H7 (cell line): ENCODE measurements at regions not wholly inside any gene's neighbourhood (a gene's known extent, or its start where the extent isn't known, plus 50 kb on each side); places are given as distances from the start of the nearest gene placed in this dataset.
"Not testable (repeated sequence)": the region's sequence is repeated elsewhere in the genome, so short reads cannot be mapped to it uniquely, and the experiment has no call there.

Experiments
- DNase-seq: peaks from one replicate; pipeline ENCODE4 v3.0.0; 2012
- H3K27me3 ChIP-seq: 2 replicates; pipeline ENCODE4 v1.6.0; 2011; ENCODE audit warnings: mild to moderate bottlenecking, low read length; ENCODE audit not compliant: control insufficient read depth, insufficient read depth
- H3K36me3 ChIP-seq: replicated peaks from 2 replicates; pipeline ENCODE4 v1.5.1; 2011; ENCODE audit warnings: low read length; ENCODE audit not compliant: control insufficient read depth, insufficient read depth
- H3K4me3 ChIP-seq: 2 replicates; pipeline ENCODE4 v1.5.1; 2011; ENCODE audit warnings: low read depth, mild to moderate bottlenecking, control low read depth, low read length, moderate library complexity; ENCODE audit not compliant: insufficient read depth

DNA sequence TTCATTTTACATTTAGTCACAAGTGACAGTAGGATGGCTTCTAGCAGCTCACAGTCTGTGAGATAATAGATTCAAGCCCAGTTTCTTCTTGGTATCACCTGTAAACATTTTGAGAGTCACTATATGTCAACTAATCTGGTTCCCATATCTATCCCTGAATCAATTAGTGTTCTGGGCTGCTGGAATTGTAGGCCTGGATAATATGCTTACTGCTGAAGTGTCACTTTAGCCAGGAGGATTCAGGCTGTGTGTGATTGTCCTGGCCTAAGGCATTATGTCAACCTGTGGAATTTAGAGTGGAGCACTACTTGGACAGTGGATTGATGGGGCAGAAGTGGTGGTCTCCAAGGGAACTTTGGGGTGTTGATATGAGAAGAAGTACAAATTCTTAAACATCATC is 1071.8 kb upstream of the CITED2 start:
- no peak for DNase-seq
- H3K4me3 ChIP-seq = no peak overlapping the region

DNA sequence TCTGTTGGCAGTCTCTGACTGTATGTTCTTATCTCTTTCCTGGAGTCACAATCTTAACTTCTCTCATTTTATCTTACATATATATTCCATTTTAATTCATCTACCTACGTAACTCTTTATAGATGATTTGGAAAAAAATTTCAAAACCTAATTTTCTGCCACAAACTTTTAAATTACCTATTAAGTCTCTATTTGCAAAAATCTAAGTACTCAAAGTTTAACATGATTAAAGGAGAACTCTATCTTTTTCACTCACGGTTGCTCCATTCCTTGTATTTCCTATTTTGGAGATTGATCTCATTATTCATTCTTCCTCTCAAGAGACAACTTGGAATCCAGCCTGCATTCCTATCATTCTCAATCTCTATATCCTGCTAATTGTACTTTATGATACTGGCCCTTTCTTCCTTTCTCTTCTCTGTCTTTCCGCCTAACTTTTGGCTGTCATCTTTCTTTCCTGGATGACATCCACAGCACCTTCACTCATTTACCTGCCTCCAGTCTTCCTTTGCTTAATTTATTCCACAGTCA is 1071.1 kb upstream of the CITED2 start:
- H3K36me3 ChIP-seq = no peaks in the 10 kb centered on the region
- no peak for DNase-seq
- no peak overlapping the region for H3K4me3 ChIP-seq
- no peaks in the 10 kb centered on the region for H3K27me3 ChIP-seq

More for the DNA sequence above, 1071.8 kb upstream of the CITED2 start:
- H3K27me3 ChIP-seq = no peaks in the 10 kb centered on the region
- no peaks in the 10 kb centered on the region for H3K36me3 ChIP-seq

DNA sequence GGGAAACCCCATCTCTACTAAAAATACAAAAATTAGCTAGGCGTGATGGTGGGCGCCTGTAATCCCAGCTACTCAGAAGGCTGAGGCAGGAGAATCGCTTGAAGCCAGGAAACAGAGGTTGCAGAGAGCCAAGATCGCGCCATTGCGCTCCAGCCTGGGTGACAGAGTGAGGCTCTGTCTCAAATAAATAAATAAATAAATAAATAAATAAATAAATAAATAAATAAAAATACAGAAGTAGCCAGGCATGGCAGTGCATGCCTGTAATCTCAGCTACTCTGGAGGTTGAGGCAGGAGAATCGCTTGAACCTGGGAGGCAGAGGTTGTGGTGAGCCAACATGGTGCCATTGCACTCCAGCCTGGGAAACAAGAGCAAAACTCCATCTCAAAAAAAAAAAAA is 1068.7 kb upstream of the CITED2 start:
- DNase-seq, H3K27me3 ChIP-seq, H3K36me3 ChIP-seq, H3K4me3 ChIP-seq: not testable (repeated sequence)

DNA sequence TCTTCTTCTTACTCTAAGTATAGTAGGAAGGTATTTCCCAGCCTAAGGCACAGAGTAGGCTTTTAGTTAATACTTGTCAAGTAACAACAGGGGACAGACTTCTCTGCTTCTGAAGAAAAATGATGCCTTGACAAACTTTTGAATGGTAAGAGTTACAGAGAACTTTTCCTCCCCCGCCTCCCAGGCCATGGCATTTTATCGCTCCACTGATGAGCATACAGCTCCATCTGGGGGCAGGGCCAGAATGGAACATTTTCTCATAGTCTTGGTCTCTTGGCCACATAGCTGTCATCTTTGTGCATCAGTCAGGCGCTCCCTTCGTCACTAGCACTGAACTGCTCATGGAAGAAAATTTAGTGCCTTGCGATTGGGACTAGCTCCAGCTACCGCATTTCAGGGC is 1066.8 kb upstream of the CITED2 start:
- DNase-seq = peak; percentile 5
- Histone ChIP-seq H3K27me3 (no peaks in the 10 kb centered on the region), H3K36me3 (no peaks in the 10 kb centered on the region), H3K4me3 (no peak overlapping the region)

DNA sequence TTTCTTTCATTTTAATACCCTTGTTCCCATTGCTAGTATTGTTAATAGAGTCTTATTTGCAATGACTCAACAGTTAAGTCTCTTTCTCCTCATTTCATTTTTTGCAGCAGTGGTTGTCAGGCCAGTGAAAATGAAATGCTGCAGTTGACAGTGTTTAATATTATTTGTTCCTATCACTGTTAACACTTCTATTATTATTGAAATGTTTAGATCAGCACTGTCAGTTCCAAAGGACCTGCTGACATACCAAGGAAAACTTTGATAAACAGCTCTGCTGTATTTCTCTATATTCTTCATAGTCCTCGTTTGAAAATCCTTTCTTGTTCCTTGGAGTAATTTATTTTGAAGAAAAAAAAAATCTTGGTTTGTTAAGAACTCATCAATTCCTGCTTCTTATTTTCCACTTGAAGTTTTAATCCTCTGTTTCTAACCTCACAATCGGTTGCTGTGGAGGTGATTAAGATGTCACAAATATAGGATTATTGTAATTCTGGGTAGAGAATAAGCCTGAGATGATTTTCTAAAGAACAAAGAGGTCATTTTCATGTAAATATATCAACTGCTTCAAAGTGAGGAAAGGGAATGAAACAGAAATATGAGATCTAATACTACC is 1065.9 kb upstream of the CITED2 start:
- DNase-seq = no peak
- Histone ChIP-seq H3K4me3 (no peak overlapping the region), H3K27me3 (no peaks in the 10 kb centered on the region), H3K36me3 (no peaks in the 10 kb centered on the region)

DNA sequence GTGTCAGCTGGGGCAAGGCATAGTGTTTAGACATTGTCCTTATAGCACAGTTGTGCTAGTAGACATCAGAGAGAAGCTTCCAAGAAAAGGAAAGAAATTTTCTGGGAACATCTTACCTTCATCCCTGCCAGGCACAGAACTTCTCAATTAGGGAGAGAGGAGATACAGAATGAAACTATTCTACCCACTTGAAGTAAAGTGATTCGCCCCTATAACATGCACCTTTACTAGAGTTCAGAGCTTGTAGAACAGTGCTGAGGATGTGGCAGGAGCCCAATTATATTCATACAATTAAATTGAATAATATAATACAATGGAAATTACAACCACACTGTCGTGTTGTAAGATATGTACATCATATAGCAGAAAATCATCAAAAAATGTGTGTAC is 1063.9 kb upstream of the CITED2 start:
- no peak overlapping the region for H3K4me3 ChIP-seq
- no peak for DNase-seq
- no peaks in the 10 kb centered on the region for H3K36me3 ChIP-seq
- H3K27me3 ChIP-seq = no peaks in the 10 kb centered on the region

DNA sequence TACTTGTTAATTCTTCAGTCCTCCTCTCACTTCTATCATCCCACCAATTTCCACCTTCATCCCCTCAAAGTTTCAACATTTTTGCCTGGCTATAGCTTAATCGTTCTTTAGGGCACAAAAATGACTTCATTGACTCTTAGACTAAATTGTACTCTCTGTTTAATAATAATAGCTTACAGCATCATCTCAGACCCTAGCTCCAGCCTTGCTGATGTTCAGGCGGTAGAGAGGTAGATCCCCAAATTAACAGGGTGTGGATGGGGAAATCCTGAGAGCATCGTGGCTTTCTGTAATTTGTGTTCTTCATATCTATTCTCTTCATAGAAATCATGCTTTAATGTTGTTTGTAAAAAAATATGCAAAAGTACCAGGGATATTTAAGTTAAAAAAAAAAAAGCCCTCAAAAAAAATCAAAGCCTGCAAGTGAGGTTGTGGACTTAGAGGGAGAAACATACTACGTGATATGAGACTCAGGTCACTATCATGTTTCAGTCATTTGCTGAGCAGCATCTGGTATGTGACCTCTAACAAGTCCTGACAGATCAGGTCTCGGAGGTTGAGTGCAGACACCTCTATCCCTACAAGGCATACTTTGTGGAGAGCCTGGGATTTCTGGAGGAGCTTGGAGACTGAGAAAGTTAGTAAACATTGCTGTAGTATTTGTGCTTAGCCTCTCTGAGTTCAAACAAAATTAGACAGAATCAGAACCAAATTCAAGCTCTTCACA is 1063.3 kb upstream of the CITED2 start:
- DNase-seq = no peak
- no peaks in the 10 kb centered on the region for H3K27me3 ChIP-seq
- H3K36me3 ChIP-seq = no peaks in the 10 kb centered on the region

DNA sequence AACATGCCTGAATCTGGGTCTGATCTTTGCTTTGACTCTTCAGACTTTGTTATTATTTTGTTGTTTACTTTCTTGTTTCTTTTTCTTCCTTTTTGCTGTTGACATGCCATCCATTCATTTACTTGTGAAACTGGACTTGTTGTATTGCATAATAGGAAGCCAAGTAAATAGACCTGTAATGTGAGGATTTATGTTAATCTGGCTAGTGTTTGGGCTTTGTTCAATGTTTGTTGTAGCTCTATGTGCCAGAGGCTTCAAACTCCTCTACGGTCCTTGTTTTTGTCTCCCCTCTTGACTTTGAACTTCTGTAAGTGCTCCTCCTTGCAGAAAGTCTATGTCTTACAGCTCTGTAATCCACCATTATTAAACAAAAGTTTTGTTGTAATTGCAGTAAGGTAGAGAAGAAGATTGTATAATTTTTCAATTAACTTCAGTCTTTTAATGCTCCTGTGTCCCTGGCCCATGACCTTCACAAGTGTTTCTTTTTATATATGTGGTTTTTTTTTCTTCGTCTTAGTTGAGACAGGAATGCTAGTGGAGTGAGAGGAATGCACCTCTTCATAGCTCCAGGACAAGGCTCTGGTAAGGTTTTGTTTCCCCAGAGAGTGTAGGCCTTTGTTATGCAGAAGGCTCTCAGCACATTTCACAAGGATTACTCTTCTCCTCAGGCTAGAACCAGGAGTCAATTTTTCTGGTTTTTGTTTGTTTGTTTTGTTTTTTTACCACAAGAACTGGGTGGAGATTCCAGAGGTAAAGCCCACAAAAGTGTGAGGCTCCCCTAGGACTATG is 1061.8 kb upstream of the CITED2 start:
- H3K27me3 ChIP-seq = no peaks in the 10 kb centered on the region
- no peak overlapping the region for H3K4me3 ChIP-seq
- H3K36me3 ChIP-seq = no peaks in the 10 kb centered on the region
- DNase-seq = peak; percentile 10

More for the DNA sequence above, 1063.3 kb upstream of the CITED2 start:
- no peak overlapping the region for H3K4me3 ChIP-seq

DNA sequence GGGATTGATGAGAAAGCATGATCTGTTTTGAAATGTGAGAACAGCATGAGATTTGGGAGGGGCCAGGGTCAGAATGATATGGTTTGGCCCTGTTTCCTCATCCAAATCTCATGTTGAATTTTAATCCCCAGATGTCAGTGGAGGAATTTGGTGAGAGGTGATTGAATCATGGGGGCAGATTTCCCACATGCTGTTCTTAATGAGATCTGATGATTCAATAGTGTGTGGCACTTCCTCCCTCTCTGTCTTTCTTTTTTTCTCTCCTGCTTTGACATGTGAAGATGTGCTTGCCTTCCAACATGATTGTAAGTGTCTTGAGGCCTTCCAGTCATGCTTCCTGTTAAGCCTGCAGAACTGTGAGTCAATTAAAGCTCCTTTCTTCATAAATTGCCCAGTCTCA is 1060.3 kb upstream of the CITED2 start:
- Histone ChIP-seq H3K36me3 (no peaks in the 10 kb centered on the region), H3K27me3 (no peaks in the 10 kb centered on the region), H3K4me3 (no peak overlapping the region)
- DNase-seq = no peak

DNA sequence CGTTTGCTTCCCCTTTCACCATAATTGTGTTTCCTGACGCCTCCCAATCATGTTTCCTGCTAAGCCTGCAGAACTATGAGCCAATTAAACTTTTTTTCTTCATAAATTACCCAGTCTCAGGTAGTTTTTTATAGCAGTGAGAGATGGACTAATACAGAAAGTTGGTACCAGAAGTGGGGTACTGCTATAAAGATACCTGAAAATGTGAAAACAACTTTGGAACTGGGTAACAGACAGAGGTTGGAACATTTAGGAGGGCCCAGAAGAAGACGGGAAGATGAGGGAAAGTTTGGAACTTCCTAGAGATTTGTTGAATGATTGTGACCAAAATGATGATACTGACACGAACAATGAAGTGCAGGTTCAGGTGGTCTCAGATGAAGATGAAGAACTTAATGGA is 1058.6 kb upstream of the CITED2 start:
- no peak for DNase-seq

DNA sequence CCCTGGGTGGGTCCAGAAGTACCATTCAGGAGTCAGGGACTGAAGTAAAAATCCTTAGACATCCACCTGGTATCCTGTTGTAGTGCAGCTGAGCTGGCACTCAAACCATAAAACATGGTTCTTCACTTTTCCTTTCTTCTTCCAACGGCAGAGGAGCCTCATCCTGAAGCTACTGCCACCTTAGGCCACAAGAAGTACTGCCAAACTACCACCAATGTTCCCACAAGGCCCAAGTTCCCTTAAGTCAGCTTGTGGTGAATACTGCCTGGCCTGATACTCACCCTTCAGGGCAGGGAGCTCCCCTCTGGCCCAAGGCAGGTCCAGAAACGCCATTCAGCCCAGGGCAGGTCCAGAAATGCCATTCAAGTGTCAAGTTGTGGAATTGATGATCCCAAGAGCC is 1053.4 kb upstream of the CITED2 start:
- DNase-seq = no peak
- Histone ChIP-seq H3K36me3 (no peaks in the 10 kb centered on the region), H3K4me3 (no peak overlapping the region), H3K27me3 (no peaks in the 10 kb centered on the region)

More for the DNA sequence above, 1058.6 kb upstream of the CITED2 start:
- Histone ChIP-seq H3K36me3 (no peaks in the 10 kb centered on the region), H3K27me3 (no peaks in the 10 kb centered on the region), H3K4me3 (no peak overlapping the region)

DNA sequence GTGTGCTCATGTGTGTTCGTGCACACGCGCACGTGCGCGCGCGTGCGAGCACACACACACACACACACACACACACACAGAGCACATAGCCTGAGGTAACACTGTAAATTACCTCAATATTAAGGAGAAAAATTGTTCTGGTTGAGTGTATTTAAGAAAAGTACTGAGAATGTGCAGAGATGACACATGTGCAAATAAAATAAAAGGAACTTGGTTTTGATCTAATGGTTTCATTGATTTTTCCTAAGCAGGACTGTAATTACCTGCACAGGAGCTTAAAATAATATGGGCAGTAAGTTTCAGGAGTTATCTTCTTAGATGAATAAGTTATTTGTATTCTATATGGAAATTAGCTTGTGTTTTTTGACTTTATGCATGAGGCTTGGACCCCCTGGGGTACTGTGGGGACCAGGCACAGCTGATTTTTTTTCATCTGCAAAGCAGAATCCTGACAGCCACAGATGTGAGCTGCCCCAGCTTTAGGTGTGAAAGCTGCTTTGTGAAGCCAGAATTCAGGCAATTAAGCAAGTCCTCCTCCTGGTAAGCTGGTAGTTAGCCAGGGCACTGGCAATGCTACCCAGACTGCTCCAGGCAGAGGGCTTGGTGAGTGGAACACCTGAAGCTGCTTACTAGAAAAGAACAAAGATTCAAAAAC is 1040.6 kb upstream of the CITED2 start:
- H3K27me3 ChIP-seq = no peaks in the 10 kb centered on the region
- peak; percentile 1 for DNase-seq
- no peaks in the 10 kb centered on the region for H3K36me3 ChIP-seq
- H3K4me3 ChIP-seq = no peak overlapping the region

DNA sequence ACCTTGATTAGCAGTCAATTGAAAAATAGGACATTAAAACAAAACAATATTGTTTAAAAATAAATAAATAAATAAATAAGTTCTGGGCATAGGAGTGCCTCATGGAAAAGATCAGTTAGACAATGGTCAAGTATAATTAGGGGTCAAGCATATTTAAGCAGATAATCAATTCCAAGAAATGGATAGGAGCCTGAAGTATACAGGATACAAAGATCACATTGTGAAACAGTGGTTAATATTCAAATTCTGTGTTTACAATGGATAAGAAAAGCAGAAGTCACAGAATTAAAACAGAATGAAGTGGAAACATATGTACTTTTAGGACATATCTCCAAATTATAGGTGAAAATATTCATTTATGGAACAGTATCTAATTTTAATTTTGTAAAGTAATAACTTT is 1028.6 kb upstream of the CITED2 start:
- DNase-seq = no peak

DNA sequence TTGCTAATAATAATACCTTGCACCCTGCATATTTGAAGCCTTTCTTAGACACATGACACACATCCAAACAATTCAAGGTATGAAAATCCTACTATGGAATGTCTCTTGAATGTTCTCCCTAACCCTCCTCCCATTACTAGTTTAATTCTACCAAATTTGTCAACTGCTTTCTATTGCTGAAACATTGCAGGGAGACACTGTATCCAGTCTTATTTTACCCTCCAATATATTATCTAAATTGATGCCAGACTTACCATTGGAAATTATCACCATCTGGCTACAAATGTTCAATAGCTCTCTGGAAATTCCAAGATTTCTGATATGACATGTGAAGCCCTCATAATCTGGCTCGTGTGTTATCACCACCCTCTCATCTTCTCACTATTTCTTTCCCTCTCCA is 1027.3 kb upstream of the CITED2 start:
- H3K27me3 ChIP-seq = no peaks in the 10 kb centered on the region
- DNase-seq = no peak
- no peak overlapping the region for H3K4me3 ChIP-seq
- no peaks in the 10 kb centered on the region for H3K36me3 ChIP-seq

More for the DNA sequence above, 1028.6 kb upstream of the CITED2 start:
- Histone ChIP-seq H3K27me3 (no peaks in the 10 kb centered on the region), H3K36me3 (no peaks in the 10 kb centered on the region), H3K4me3 (no peak overlapping the region)
